Left ventricle myocardium inferior (tissue), 1 donor: ENCODE measurements at regions not wholly inside any gene's neighbourhood (a gene's known extent, or its start where the extent isn't known, plus 50 kb on each side); places are given as distances from the start of the nearest gene placed in this dataset.

Experiments used
- DNase-seq: peaks from one replicate; pipeline ENCODE4 v3.0.0-alpha.2; 2020
- H3K27ac ChIP-seq: fragments of 200-600 bp; replicated peaks from 2 replicates; pipeline ENCODE4 v1.8.0; 2021
- H3K27me3 ChIP-seq: fragments of 200-600 bp; 2 replicates; pipeline ENCODE4 v1.8.0; 2021; ENCODE audit warnings: low read depth
- H3K36me3 ChIP-seq: fragments of 200-600 bp; 2 replicates; pipeline ENCODE4 v1.8.0; 2021
- H3K4me1 ChIP-seq: fragments of 200-600 bp; 2 replicates; pipeline ENCODE4 v1.8.0; 2021
- H3K4me3 ChIP-seq: fragments of 200-600 bp; 2 replicates; pipeline ENCODE4 v1.8.0; 2021; ENCODE audit warnings: mild to moderate bottlenecking, moderate library complexity
- H3K9me3 ChIP-seq: fragments of 200-600 bp; replicated peaks from 2 replicates; pipeline ENCODE4 v1.8.0; 2021
- CTCF ChIP-seq: fragments of 200-600 bp; IDR thresholded peaks from 2 replicates; pipeline ENCODE4 v1.8.0; 2021; ENCODE audit warnings: antibody characterized with exemption, mild to moderate bottlenecking, borderline replicate concordance
- intact Hi-C: fragments of 100-400 bp; cut with micrococcal nuclease; formaldehyde crosslinking; loops from one replicate; pipeline ENCODE4 v1.11.0; 2022
- donor health status: DM: no; HTN: yes; CAD: no; lungs with severe emphysema.

DNA sequence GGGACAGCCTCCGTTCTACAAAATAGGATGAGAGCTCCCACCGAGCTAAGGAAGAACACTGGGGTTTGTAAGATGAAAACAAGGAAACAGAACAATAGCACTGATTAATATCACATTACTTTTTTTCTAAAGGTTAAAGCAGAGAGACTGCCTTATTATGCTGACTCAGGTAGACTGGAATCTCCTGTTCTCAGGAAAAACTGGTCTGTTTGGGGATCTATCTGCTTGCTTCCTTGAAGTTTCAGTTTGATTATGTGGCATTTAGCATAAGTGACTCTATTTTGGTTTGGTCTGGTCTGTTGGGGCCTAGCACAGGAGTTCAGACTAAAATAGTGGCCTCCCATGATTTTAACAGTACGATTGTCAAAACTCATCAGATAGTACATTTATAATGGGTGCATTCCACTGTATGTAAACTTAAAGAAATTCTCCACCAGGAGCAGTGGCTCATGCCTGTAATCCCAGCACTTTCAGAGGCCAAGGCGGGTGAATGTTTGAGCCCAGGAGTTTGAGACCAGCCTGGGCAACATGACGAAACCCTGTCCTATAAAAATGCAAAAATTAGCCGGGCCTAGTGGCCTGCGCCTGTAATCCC is 64.1 kb upstream of the NDUFV2 start:
- no peak overlapping the region for H3K4me3 ChIP-seq
- intact Hi-C loops: no loop called here
- no peak for DNase-seq
- no peak overlapping the region for H3K27ac ChIP-seq
- H3K36me3 ChIP-seq: no peaks in the 10 kb centered on the region
- TF ChIP-seq CTCF: no peak
- no peaks in the 10 kb centered on the region for H3K4me1 ChIP-seq
- H3K9me3 ChIP-seq: no peaks in the 10 kb centered on the region
- peaks cover 5% of the 10 kb centered on the region for H3K27me3 ChIP-seq

DNA sequence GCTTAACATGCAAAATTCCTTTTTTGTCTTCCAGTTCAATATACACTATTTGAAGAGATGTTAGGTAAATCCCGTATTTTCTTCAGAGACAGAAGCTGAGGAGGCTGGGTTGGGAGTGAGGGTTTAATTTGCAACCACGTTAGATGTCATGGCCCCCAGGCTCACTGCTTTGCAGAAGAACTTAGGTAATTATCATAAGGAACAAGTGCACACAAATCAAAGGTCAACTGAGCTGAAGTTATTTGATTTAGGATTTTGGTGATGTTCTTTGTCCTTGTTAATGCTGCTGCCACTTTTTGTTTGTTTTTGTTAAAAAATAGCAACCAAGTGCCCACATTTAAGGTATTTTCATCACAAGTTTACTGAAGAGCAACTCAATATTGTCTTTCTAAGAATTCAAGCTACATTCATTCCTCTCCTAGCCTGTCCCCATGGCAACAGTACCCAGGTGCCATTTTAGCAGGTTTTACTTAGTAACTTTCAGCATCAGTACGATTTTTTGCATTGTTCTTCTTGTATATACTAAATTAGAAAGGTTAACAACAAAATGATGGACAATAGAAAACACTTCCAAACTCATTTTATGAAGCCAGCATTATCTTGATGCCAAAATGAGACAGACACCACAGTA is 62.9 kb upstream of the NDUFV2 start:
- H3K36me3 ChIP-seq: no peaks in the 10 kb centered on the region
- no peak overlapping the region for H3K27ac ChIP-seq
- no peak overlapping the region for H3K4me3 ChIP-seq
- intact Hi-C loops: no loop called here
- peaks cover 5% of the 10 kb centered on the region for H3K27me3 ChIP-seq
- no peak for DNase-seq
- TF ChIP-seq CTCF: no peak
- H3K4me1 ChIP-seq: no peaks in the 10 kb centered on the region
- H3K9me3 ChIP-seq: no peaks in the 10 kb centered on the region

DNA sequence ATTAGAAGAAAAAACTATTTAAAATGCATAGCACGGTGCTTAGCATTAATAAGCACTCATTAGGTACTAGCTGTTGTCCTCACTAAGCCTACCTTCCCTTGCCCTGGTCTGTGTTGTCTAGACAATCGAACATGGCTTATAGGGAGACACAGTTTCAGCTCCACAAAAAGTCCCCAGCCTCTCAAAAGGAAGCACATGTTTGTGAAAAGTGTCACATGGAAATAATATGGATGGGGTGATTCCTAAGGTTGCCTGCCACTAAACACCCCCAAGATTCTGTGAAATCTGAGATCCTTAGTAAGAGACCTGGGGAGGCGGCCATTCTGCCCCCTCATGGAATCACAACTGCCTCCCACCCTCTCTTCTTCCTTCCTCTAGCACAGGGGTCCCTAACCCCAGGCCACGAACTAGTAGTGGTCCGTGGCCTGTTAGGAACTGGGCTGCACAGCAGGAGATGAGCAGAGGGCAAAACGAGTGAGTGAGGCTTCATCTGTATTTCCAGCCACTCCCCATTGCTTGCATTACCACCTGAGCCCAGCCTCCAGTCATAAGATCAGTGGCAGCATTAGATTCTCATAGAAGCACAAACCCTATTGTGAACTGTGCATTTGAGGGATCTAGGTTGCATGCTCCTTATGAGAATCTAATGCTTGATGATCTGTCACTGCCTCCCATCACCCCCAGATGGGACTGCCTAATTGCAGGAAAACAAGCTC is 59.6 kb upstream of the NDUFV2 start:
- no peak for DNase-seq
- Histone ChIP-seq H3K4me1 (no peaks in the 10 kb centered on the region), H3K36me3 (no peaks in the 10 kb centered on the region), H3K4me3 (no peak overlapping the region), H3K9me3 (no peaks in the 10 kb centered on the region), H3K27me3 (peaks cover 5% of the 10 kb centered on the region), H3K27ac (no peak overlapping the region)
- intact Hi-C loops: no loop called here
- TF ChIP-seq CTCF: no peak

GRCh38 chr18:9043581-9043980 is 58.9 kb upstream of the NDUFV2 start:
- peaks cover 5% of the 10 kb centered on the region for H3K27me3 ChIP-seq
- H3K4me1 ChIP-seq: no peaks in the 10 kb centered on the region
- H3K27ac ChIP-seq: no peak overlapping the region
- intact Hi-C loops: no loop called here
- H3K36me3 ChIP-seq: no peaks in the 10 kb centered on the region
- H3K4me3 ChIP-seq: no peak overlapping the region
- DNase-seq: no peak
- H3K9me3 ChIP-seq: no peaks in the 10 kb centered on the region
- no peak for TF ChIP-seq CTCF

DNA sequence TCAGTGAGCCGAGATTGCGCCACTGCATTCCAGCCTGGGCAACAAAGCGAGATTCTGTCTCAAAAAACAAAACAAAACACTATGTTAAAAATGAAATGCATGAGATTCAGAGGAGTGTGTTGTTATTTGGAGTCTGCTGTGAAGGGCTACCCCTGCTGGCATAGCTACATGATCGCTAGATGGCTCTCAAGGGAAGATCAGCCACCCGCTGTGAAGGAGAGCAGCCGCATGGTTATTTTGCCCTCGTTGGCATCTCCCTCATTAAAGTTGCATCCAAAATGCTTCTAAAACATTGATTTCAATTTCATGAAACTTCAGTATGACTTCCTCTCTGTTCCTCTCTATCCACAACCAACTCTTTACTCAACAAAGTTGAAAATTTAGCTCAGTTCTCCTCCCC is 54.8 kb upstream of the NDUFV2 start:
- Histone ChIP-seq H3K4me1 (no peaks in the 10 kb centered on the region), H3K9me3 (peaks cover 10% of the 10 kb centered on the region), H3K4me3 (no peak overlapping the region), H3K27me3 (no peaks in the 10 kb centered on the region), H3K36me3 (no peaks in the 10 kb centered on the region), H3K27ac (no peak overlapping the region)
- TF ChIP-seq CTCF: no peak
- intact Hi-C loops: no loop called here
- DNase-seq: no peak
